GM11168 (cell line): ENCODE measurements at regions not wholly inside any gene's neighbourhood (a gene's known extent, or its start where the extent isn't known, plus 50 kb on each side); places are given as distances from the start of the nearest gene placed in this dataset.

Experiments
- in situ Hi-C: fragments of 300-500 bp; cut with MboI; formaldehyde crosslinking; loops from one replicate; pipeline ENCODE4 v1.12.0; 2022; ENCODE audit warnings: low sequenced_read_pairs; ENCODE audit not compliant: unreplicated experiment

DNA sequence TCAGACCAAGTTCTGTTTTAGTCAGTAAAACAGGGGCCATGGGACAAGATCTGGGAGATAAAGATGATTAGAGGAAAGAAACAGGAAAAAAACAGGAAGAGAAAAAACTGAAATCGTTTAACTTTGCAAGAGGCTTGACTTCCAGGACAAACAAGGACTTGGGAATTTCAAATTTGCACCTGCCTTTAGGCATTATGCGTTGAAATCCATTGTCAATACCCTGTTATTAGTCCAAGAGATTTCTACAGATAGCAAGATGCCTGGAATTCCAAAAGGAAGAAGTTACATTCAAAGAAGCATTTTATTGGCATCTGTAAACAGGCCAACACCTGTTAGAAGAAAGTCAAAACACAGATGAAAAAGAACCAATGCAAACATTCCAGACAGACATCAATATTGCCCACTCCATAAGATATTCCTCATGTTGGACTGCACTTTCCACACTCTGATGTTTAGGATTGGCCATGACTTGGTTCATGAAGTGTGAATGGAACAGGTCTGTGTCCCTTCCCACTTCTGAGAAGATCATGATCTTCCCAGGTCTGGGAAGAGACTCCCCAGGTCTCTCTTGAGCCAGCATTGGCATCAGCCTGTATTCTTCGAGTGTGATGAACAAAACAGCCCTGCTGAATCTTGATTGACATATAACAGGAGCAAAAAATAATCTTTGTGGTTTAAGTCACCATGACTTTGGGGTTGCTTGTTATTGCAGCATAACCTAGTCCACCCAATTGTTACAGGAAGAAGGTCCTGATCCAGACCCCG, 181.4 kb upstream of the FN1 start:
- in situ Hi-C loops = no loop called here

GRCh38 chr2:215615803-215616174, 179.9 kb upstream of the FN1 start:
- in situ Hi-C loops = no loop called here

DNA sequence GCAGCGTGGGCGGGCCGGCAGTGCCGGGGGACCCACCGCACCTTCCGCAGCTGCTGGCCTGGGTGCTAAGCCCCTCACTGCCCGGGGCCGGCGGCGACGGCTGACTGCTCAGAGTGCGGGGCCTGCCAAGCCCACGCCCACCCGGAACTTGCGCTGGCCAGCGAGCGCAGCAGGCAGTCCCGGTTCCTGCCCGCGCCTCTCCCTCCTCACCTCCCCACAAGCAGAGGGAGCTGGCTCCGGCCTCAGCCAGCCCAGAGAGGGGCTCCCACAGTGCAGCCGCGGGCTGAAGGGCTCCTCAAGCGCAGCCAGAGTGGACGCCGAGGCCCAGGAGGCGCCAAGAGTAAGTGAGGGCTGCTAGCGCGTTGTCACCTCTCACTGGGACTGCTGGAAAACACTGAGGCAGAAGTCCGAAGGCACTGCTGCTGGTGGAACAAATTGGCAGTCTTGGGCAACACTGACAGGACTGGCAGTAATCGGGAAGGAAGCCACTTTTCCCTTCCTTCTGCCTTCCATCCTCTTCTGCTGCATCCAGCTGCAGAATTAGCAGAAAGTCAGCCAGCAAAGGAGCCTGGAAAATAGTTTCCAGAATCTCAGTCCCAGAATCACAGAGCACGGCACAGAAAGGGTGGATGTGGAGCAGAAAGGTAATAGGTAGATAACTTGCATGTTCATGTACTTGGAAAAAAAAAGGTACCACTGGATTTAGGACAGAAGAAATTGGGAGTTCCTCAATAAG, 179.4 kb upstream of the FN1 start:
- in situ Hi-C loops = no loop called here

GRCh38 chr2:215614296-215614695, 178.4 kb upstream of the FN1 start:
- in situ Hi-C loops = no loop called here

- in situ Hi-C loops = no loop called here
These were observed 178.0 kb upstream of the FN1 start for GRCh38 chr2:215613888-215614287.

GRCh38 chr2:215613280-215613679, 177.4 kb upstream of the FN1 start:
- in situ Hi-C loops = no loop called here

GRCh38 chr2:215612786-215613185, 176.9 kb upstream of the FN1 start:
- in situ Hi-C loops = no loop called here

GRCh38 chr2:215611609-215612386, 175.9 kb upstream of the FN1 start:
- in situ Hi-C loops = no loop called here

- in situ Hi-C loops = no loop called here
These were observed 173.5 kb upstream of the FN1 start for GRCh38 chr2:215609089-215610032.

GRCh38 chr2:215607766-215608165, 171.9 kb upstream of the FN1 start:
- in situ Hi-C loops = no loop called here

GRCh38 chr2:215606219-215606618, 170.4 kb upstream of the FN1 start:
- in situ Hi-C loops = no loop called here

GRCh38 chr2:215605214-215605613, 169.3 kb upstream of the FN1 start:
- in situ Hi-C loops = no loop called here

DNA sequence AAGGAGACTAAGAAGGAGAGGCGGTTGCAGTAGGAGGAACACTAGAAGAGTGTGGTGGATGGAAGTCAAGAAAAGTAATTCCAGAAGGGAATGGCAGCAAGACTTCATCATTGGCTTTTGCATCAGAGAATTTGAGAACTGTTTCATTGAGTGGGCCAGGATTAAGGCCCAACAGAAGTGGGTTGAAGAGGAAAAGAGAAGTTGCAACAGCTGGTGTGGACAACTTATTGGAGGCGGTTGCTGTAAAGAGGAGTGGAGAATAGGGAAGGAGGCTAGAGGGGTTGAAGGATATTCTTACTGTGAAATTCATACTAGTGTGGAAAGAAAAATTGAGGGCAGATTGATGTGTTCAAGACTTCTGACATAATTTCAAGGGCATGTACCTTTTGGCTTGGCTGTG, 168.7 kb upstream of the FN1 start:
- in situ Hi-C loops = no loop called here

DNA sequence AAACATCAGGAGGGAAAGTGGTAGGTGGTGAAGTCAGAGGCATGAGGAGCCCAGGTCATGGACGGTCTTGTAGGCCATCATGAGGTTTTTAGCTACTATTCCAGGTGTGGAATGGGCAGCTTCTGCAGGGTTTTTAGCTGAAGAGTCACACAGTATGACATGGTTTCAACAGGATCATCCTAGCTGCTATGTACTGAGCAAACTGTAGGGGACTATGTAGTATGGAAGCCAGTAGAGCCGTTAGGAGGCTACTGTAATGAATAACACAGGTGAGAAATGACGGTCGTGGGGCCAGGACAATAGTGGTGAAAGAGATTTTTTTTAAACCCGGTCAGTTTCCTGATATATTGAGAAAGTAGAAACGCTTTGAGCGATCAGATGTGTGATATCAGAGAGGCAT, 167.6 kb upstream of the FN1 start:
- in situ Hi-C loops = no loop called here

GRCh38 chr2:215602997-215603396, 167.1 kb upstream of the FN1 start:
- in situ Hi-C loops = no loop called here

GRCh38 chr2:215601990-215602721, 166.3 kb upstream of the FN1 start:
- in situ Hi-C loops = no loop called here

- in situ Hi-C loops = no loop called here
These were observed 165.7 kb upstream of the FN1 start for GRCh38 chr2:215601526-215601925.

- in situ Hi-C loops = no loop called here
These were observed 162.6 kb upstream of the FN1 start for GRCh38 chr2:215598376-215598975.

DNA sequence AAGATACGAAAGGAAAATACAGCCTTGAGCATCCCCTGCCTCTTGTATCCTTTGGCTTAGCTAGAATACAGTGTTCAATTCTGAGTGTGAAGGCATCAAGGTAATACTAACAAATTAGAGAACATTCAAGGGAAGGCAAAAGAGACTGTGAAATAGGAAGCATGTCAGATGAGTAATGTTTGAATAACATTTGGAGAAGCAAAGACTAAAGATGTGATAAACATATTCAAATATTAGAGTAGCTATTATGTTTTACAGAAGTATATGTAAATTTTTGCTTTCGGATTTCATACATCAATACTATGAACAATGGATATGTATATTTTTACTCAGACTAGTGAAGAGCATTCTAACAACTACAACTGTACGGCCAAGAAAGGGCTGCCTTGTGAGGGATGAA, 161.7 kb upstream of the FN1 start:
- in situ Hi-C loops = no loop called here
